Peyer's patch (tissue), 4 donors: ENCODE measurements at regions not wholly inside any gene's neighbourhood (a gene's known extent, or its start where the extent isn't known, plus 50 kb on each side); places are given as distances from the start of the nearest gene placed in this dataset.

Experiments used
- CTCF ChIP-seq, 6 experiments: fragments of 450-650 bp in 4 of 6; fragments of 200-600 bp in 2 of 6; sonication (generic) in 1 of 6; IDR thresholded peaks; one replicate each; pipeline ENCODE4 v1.5.1; 2017 to 2019; ENCODE audit warnings: antibody characterized with exemption in 6 of 6, mild to moderate bottlenecking in 3 of 6, moderate library complexity in 1 of 6
- POLR2A ChIP-seq, 2 donors: fragments of 450-650 bp; IDR thresholded peaks; one replicate each; pipeline ENCODE4 v1.5.1; 2017; ENCODE audit warnings: antibody characterized with exemption in 2 of 2, mild to moderate bottlenecking in 2 of 2, moderate library complexity in 2 of 2

GRCh38 chr5:89842531-89842930, 567.0 kb downstream of the CETN3 start:
- TF ChIP-seq CTCF (IDR thresholded peaks at IDR 0.05): no peak
- no peak for TF ChIP-seq POLR2A (IDR thresholded peaks at IDR 0.05)
